ENCODE measurements at regions not wholly inside any gene's neighbourhood (a gene's known extent, or its start where the extent isn't known, plus 50 kb on each side); places are given as distances from the start of the nearest gene placed in this dataset.
A peak's percentile ranks its signal among the peaks of the same experiment; 100 is the strongest.

DNA sequence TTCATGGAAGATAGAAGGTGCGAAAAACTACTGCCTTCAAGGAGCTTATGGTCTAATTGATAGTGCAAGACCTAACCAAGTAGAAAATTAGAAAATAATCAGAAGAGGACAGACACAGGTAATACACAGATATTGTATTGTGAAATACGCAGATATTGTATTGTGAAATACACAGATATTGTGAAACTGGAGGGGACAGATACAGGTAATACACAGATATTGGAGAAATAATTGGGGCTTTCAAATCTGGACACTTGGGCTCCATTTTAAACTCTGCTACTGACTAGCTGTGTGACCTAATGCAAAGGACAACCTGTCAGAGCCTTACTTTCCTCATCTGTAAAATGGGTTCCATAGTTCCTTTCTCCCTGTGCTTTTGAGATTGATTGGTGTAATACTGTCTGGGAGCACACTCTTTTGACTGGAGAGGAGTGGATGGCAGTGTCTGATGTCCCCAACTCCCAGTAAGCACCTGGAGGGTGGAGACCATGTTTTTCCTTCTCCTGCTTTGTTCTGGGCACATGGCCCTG is 272.8 kb downstream of the TLE3 start:
- TF ChIP-seq CTCF (conservative IDR thresholded peaks at IDR 0.05; ENCODE audit: low read depth, low read length) (no peak), POLR2A (IDR thresholded peaks at IDR 0.05; ENCODE audit: low read depth, low read length) (no peak), CEBPB (IDR thresholded peaks at IDR 0.05; ENCODE audit: low read depth, low read length) (peak; percentile 81), BHLHE40 (IDR thresholded peaks at IDR 0.05; ENCODE audit: low read depth, low read length) (no peak), MXI1 (IDR thresholded peaks at IDR 0.05; ENCODE audit: borderline replicate concordance, low read depth, low read length) (no peak), ELK1 (IDR thresholded peaks at IDR 0.05; ENCODE audit: borderline replicate concordance, low read depth, low read length) (no peak), SMC3 (IDR thresholded peaks at IDR 0.05; ENCODE audit: low read depth, low read length) (no peak), MAZ (IDR thresholded peaks at IDR 0.05; ENCODE audit: borderline replicate concordance, low read depth, low read length) (no peak), MAFK (IDR thresholded peaks at IDR 0.05; ENCODE audit: low read depth, low read length) (no peak), FOS (IDR thresholded peaks at IDR 0.05; ENCODE audit: low read depth, low read length) (no peak), RAD21 (IDR thresholded peaks at IDR 0.05; ENCODE audit: low read length) (no peak), NFE2L2 (IDR thresholded peaks at IDR 0.05; ENCODE audit: low read depth, low read length) (no peak), RFX5 (IDR thresholded peaks at IDR 0.05; ENCODE audit: low read depth, low read length) (no peak)
- TF ChIP-seq, protein P1, sequence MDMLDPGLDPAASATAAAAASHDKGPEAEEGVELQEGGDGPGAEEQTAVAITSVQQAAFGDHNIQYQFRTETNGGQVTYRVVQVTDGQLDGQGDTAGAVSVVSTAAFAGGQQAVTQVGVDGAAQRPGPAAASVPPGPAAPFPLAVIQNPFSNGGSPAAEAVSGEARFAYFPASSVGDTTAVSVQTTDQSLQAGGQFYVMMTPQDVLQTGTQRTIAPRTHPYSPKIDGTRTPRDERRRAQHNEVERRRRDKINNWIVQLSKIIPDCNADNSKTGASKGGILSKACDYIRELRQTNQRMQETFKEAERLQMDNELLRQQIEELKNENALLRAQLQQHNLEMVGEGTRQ (IDR thresholded peaks at IDR 0.05; ENCODE audit: low read depth, low read length) = no peak
